GM18909 (cell line): ENCODE measurements at regions not wholly inside any gene's neighbourhood (a gene's known extent, or its start where the extent isn't known, plus 50 kb on each side); places are given as distances from the start of the nearest gene placed in this dataset.

ENCODE experiments used
- ATAC-seq: cut with Tn5 transposase; IDR thresholded peaks from one replicate; pipeline ENCODE4 v1.9.1; 2021; ENCODE audit warnings: mild to moderate bottlenecking; ENCODE audit not compliant: unreplicated experiment, poor library complexity

- ATAC-seq = no peak
These were observed 800.0 kb downstream of the PDHA2 start for GRCh38 chr4:96639932-96640331.

GRCh38 chr4:96642490-96642889 is 802.6 kb downstream of the PDHA2 start:
- no peak for ATAC-seq

- no peak for ATAC-seq
These were observed 806.3 kb downstream of the PDHA2 start for GRCh38 chr4:96646146-96646545.

GRCh38 chr4:96649536-96649935 is 809.6 kb downstream of the PDHA2 start:
- no peak for ATAC-seq

- no peak for ATAC-seq
These were observed 812.3 kb downstream of the PDHA2 start for GRCh38 chr4:96652158-96652557.

GRCh38 chr4:96652821-96653220 is 812.9 kb downstream of the PDHA2 start:
- no peak for ATAC-seq

GRCh38 chr4:96654045-96654444 is 814.2 kb downstream of the PDHA2 start:
- no peak for ATAC-seq

GRCh38 chr4:96670381-96670780 is 830.5 kb downstream of the PDHA2 start:
- ATAC-seq = no peak

- ATAC-seq = no peak
These were observed 835.5 kb downstream of the PDHA2 start for GRCh38 chr4:96675416-96675815.

- ATAC-seq = no peak
These were observed 836.0 kb downstream of the PDHA2 start for GRCh38 chr4:96675896-96676295.

- ATAC-seq = no peak
These were observed 837.0 kb downstream of the PDHA2 start for GRCh38 chr4:96676754-96677435.

GRCh38 chr4:96677499-96677898 is 837.6 kb downstream of the PDHA2 start:
- no peak for ATAC-seq

GRCh38 chr4:96681218-96681617 is 841.3 kb downstream of the PDHA2 start:
- no peak for ATAC-seq

GRCh38 chr4:96685691-96686090 is 845.8 kb downstream of the PDHA2 start:
- ATAC-seq = no peak

- no peak for ATAC-seq
These were observed 851.6 kb downstream of the PDHA2 start for GRCh38 chr4:96691521-96691920.

GRCh38 chr4:96698831-96699230 is 858.9 kb downstream of the PDHA2 start:
- no peak for ATAC-seq

- ATAC-seq = no peak
These were observed 863.4 kb downstream of the PDHA2 start for GRCh38 chr4:96703265-96703664.

- ATAC-seq = no peak
These were observed 868.9 kb downstream of the PDHA2 start for GRCh38 chr4:96708766-96709165.

GRCh38 chr4:96713271-96713850 is 873.5 kb downstream of the PDHA2 start:
- ATAC-seq = no peak

- ATAC-seq = no peak
These were observed 889.7 kb downstream of the PDHA2 start for GRCh38 chr4:96729641-96730040.

GRCh38 chr4:96730432-96730831 is 890.5 kb downstream of the PDHA2 start:
- ATAC-seq = no peak

- ATAC-seq = no peak
These were observed 896.5 kb downstream of the PDHA2 start for GRCh38 chr4:96736352-96736889.
